ENCODE measurements at regions not wholly inside any gene's neighbourhood (a gene's known extent, or its start where the extent isn't known, plus 50 kb on each side); places are given as distances from the start of the nearest gene placed in this dataset.

- DNase-seq, result no peak
Measured at GRCh38 chr9:82673919-82674318, 389.0 kb downstream of the RASEF start.

- no peak for DNase-seq
Measured at GRCh38 chr9:82675102-82675501, 387.8 kb downstream of the RASEF start.

GRCh38 chr9:82675605-82676004 lies 387.3 kb downstream of the RASEF start:
- no peak for DNase-seq

DNA sequence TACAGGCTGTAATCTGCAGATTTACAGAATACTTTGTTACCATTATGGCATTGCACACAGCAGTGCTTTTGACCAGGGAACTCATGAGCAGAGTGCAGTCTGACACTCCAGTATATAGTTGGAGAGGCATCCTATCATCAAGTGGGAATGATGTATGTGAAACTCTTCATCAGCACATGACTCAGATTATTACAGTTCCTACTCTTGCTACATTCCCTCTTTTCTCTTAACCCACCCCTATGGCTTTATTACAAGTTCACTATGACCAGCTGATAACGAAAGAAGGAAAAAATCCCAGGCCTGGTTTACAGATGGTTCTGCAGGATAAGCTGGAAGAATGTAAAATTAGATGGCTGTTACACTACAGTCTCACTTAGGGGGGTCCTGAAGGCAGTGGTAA lies 385.9 kb downstream of the RASEF start:
- DNase-seq, result no peak

DNA sequence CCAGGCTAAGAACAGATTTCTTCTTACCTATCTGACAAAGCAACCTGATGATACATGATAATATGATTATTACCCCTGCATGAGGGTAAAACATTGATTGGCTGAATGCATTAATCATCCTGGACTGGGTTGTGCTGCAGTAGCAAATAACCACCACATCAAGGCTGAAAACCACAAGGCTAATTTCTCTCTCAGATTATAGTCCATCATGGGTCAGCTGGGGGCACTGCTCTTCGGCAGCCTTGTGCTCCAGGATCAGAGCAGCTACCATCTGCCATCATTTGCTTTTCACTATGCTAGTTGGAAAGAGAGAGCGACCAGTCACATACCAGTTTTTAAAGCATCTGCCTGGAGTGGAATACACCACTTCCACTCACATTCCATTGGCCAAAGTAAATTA lies 383.5 kb downstream of the RASEF start:
- no peak for DNase-seq

- DNase-seq, result no peak
Measured at GRCh38 chr9:82680179-82680935, 382.6 kb downstream of the RASEF start.

GRCh38 chr9:82681809-82682208 lies 381.1 kb downstream of the RASEF start:
- no peak for DNase-seq

DNA sequence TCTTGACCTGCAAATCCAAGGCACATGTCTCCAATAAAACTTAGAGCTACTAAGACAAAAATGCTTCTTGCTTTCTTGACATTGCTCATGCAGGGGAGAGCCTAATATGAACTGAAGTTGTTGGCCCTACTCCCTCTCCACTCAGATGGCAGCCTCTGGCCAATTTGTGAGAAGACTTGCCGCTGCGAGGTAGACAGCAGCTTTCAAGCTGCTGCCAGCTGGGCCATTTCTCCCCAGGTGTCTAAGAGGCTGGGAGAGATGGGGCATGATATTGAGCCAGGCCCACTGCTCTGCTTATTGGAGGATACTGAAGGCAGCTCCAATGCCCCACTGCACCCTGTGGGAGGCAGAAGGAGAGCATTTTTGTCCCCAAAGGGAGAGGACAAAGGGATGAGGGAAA lies 380.5 kb downstream of the RASEF start:
- DNase-seq, result no peak

- no peak for DNase-seq
Measured at GRCh38 chr9:82695704-82696103, 367.2 kb downstream of the RASEF start.

DNA sequence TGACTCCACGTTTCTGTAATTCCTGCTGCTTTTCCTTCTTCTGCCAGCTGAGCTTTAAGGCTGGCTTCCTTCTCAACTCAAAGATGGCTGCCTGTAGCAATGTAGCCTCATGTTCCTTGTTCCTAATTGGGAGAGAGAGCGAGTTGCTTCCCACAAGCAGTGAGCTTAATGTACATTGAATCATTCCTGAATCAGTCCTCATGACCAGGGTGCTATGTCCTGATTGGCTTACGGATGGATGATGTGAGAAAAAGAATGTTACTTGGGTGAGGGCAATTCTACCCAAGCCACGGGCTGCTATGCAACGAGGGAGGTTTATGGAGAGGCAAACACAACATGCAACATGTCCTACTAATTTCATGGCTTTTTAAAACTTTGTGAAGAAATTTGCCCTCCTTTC lies 356.2 kb downstream of the RASEF start:
- no peak for DNase-seq

GRCh38 chr9:82716821-82717220 lies 346.1 kb downstream of the RASEF start:
- DNase-seq, result no peak

- DNase-seq, result no peak
Measured at GRCh38 chr9:82720515-82720914, 342.4 kb downstream of the RASEF start.

DNA sequence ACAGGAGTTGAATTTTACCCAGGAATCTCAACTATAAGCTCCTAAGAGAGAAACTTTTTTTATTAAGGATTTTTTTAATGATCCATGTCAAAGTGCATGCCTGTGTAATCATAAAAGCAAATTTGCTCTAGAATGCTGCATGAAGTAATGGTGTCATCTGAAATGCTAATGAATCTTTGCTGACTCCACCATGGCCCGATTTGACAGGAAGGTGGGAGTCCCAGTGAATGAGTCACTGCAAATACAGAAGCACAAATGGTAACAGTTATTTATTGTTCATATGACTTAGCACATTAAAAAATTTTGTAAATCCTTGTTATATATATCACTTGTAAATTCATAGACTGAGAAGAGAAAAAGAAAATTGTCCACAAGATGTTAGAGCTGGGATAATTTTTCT lies 341.3 kb downstream of the RASEF start:
- no peak for DNase-seq

DNA sequence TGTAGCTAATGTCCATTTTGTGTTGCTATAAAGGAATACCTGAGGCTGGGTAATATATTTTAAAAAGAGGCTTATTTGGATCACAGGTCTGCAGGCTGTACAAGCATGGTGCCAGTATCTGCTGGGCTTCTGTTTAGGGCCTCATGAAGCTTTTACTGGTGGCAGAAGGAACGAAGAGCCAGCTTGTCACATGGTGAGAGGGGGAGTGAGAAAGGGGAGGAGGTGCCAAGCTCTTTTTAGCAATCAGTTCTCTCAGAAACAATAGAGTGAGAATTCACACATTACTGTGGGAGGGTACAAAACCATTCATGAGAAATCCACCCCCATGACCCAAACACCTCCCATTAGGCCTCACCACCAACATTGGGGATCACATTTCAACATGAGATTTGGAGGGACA lies 340.9 kb downstream of the RASEF start:
- DNase-seq, result no peak

DNA sequence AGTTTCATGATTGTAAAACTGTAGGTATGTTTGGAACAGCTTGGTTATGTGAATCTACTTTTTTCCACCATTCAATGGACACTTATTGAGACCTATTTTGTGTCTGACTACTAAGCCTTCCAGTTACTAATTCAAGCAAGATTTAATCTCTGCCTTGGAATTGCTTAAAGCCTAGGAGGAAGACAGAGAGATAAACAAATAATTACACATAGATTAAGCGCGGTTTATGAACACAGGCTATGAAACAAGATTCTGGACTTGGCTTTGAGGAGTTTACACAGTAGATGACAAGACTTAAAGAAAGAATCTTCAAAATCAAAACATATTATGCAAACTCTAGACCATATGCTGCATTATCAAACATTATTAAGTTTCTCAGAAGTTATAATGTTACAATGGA lies 340.4 kb downstream of the RASEF start:
- no peak for DNase-seq

DNA sequence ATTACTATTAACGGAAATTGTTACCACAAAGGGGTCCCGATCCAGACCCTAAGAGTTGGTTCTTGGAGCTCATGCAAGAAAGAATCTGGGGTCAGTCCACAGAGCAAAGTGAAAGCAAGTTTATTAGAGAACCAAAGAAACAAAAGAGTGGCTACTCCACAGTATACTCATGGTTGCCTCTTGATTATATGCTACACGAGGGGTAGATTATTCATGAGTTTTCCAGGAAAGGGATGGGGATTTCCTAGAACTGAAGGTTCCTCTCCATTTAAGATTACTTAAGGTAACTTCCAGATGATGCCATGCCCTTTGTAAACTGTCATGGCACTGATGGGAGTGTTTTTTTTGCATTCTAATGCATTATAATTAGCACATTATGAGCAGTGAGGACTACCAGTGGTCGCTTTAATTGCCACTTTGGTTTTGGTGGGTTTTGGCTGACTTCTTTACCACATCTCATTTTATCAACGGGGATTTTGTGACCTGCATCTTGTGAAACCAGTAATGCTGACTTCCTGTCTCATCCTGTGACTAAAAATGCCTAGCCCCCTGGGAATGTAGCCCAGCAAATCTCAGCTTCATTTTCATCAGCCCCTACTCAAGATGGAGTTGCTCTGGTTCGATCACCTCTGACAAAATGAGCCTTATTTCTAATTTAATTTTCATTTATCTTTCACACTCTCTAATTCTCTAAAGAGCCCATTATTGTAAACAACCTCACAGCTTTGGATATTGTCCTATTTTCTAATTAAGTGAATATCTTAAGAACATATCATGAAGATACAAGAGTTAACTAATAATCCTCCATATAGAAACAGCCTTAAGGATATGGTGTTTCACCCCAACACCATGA lies 336.3 kb downstream of the RASEF start:
- no peak for DNase-seq

- DNase-seq, result no peak
Measured at GRCh38 chr9:82729141-82729540, 333.8 kb downstream of the RASEF start.

DNA sequence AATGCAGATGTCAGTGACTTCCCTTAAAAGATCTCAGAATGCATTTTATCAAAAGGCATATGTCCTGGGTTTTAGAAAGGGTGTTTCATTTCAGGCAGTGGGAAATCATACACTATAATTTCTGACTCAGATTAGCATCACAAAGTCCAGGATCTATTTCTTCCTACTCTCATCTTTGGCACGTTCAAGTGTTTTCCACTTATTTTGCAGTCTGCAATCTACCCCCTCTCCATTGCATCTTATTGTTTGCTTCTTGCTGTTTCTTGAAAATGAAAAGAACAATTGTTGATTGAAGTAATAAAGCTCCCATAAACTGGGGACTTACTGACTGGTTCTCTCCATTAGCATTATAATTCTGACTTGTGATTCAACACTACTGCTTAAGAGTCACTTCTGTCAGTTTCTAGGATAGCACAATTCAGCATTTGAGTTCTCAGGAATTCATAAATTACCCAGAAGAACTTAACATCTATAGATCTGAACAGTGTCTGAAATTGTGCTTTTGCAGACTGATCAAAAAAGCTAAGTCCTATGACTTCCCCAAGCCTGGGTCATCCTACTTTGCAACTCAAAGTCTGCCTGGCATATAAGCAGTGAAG lies 332.9 kb downstream of the RASEF start:
- DNase-seq, result no peak

DNA sequence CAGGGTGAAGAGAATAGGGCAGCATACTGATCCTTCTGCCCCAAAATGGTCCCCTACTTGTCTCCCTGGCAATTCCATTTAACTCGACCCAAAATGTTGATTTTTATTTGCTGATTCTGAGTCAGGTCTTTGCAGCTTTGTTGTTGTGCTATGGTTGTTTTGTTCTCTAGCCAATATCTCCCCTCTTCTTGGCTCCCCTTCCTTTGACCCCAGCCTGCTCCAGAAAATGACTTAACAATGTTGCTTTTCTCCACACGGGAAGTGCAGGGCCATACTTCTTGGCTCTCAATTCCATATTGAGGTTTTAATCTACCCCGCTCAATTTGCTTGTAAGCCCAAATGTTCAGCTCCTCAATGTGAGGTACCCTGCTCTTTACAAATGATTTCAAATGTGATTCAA lies 330.0 kb downstream of the RASEF start:
- DNase-seq, result no peak

- no peak for DNase-seq
Measured at GRCh38 chr9:82736126-82736525, 326.8 kb downstream of the RASEF start.

- DNase-seq, result no peak
Measured at GRCh38 chr9:82736701-82737100, 326.2 kb downstream of the RASEF start.

DNA sequence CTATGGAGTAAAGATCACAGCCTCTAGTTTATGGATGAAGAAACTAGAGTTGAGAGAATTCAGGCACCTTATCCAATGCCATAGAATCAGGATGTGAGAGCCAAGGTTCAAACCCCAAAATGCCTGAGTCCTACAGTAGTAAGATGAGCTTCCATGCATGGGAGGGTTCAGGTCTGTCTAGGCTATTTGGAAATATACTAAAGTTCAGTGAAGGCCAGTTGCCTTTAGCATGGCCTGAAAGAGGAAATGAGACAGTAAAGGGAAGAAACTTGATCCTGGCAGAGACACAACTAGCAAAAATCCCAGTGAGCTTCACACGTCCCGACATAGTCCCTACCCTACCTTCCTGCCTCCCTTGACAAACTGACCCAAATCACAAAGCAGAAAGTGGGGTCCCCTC lies 317.0 kb downstream of the RASEF start:
- DNase-seq, result no peak

DNA sequence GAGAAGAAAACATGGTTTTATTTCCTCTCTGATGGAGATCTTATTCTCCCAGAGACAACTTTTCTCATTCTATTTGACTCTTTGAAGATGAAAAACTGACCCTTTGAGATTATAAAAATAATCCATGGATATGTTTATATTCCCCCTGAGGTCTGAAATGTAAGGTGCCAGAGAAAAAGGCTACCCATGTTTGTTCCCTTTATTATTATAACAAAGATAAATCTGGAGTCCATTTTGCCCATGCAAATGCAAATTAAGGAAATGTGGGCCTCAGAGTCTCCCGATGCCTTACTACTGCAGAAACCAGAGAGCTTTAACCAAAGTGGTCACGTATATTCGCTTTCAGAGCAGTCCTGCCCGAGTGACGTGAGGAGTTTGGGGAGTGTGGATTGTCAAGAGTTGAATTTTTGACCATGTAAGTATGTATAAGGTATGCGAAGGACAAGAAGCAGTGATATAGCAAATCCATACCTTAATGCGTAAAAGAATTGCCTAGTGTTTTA lies 312.5 kb downstream of the RASEF start:
- DNase-seq, result no peak

DNA sequence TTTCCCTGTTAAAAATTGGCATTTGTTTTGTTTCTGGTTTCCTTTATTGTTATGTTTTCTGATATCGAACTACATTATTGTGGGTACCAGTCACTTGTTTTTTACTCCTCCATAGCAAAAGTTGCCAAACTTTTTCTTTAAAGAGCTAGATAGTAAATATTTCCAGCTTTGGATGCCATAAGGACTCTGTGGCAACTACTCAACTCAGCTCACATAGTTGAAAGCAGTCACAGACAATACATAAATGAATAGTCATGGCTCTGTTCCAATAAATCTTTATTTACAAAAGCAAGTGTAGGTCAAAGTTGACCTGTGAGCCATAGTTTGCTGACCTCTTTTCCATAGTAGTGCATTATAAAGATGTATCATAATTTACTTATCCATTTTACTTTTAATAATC lies 305.0 kb downstream of the RASEF start:
- DNase-seq, result no peak

All from CD4-positive, alpha-beta T cell treated with Interferon alpha-2 for 1 hour (primary cell).